MM.1S (cell line): ENCODE measurements at regions not wholly inside any gene's neighbourhood (a gene's known extent, or its start where the extent isn't known, plus 50 kb on each side); places are given as distances from the start of the nearest gene placed in this dataset.
"Not testable (repeated sequence)": the region's sequence is repeated elsewhere in the genome, so short reads cannot be mapped to it uniquely, and the experiment has no call there.

Source experiments
- DNase-seq: peaks from one replicate; pipeline ENCODE4 v3.0.0-alpha.2; 2015
- H2AFZ ChIP-seq: fragments of 300-600 bp; sonication (generic); 2 replicates; pipeline ENCODE4 v1.6.0; 2016; ENCODE audit warnings: antibody characterized with exemption, low read length
- H3F3A ChIP-seq: fragments of 300-600 bp; sonication (generic); 2 replicates; pipeline ENCODE4 v1.6.1; 2016; ENCODE audit warnings: mild to moderate bottlenecking, antibody characterized with exemption, low read length, moderate library complexity, mixed read lengths; ENCODE audit not compliant: insufficient read depth
- H3K27ac ChIP-seq: fragments of 300-600 bp; sonication (generic); 2 replicates; pipeline ENCODE4 v1.5.1; 2016; ENCODE audit warnings: mild to moderate bottlenecking, low read length
- H3K27me3 ChIP-seq: fragments of 300-600 bp; sonication (generic); replicated peaks from 2 replicates; pipeline ENCODE4 v1.6.0; 2016; ENCODE audit warnings: low read length; ENCODE audit not compliant: insufficient read depth
- H3K36me3 ChIP-seq: fragments of 300-600 bp; sonication (generic); replicated peaks from 2 replicates; pipeline ENCODE4 v1.6.1; 2016; ENCODE audit warnings: mild to moderate bottlenecking, low read length, mixed read lengths; ENCODE audit not compliant: insufficient read depth
- H3K4me1 ChIP-seq: fragments of 300-600 bp; sonication (generic); 2 replicates; pipeline ENCODE4 v1.6.1; 2016; ENCODE audit warnings: low read length, mixed read lengths
- H3K4me2 ChIP-seq: fragments of 300-600 bp; sonication (generic); 2 replicates; pipeline ENCODE4 v1.6.0; 2016; ENCODE audit warnings: low read depth, low read length
- H3K4me3 ChIP-seq: fragments of 300-600 bp; sonication (generic); 2 replicates; pipeline ENCODE4 v1.5.1; 2016; ENCODE audit warnings: low read length, mixed read lengths
- H3K79me2 ChIP-seq: fragments of 300-600 bp; sonication (generic); 2 replicates; pipeline ENCODE4 v1.6.1; 2016; ENCODE audit warnings: mixed run types, low read length, mixed read lengths
- H3K9ac ChIP-seq: fragments of 300-600 bp; sonication (generic); 2 replicates; pipeline ENCODE4 v1.6.1; 2016; ENCODE audit warnings: low read length, mixed read lengths
- H3K9me2 ChIP-seq: fragments of 300-600 bp; sonication (generic); replicated peaks from 2 replicates; pipeline ENCODE4 v1.6.1; 2016; ENCODE audit warnings: mild to moderate bottlenecking, low read length, mixed read lengths; ENCODE audit not compliant: insufficient read depth
- H3K9me3 ChIP-seq: fragments of 300-600 bp; sonication (generic); replicated peaks from 2 replicates; pipeline ENCODE4 v1.6.1; 2016; ENCODE audit warnings: mild to moderate bottlenecking, low read length, mixed read lengths; ENCODE audit not compliant: insufficient read depth
- H4K20me1 ChIP-seq: fragments of 300-600 bp; sonication (generic); 2 replicates; pipeline ENCODE4 v1.6.1; 2016; ENCODE audit warnings: mild to moderate bottlenecking, low read length, moderate library complexity, mixed read lengths; ENCODE audit not compliant: insufficient read depth
- EZH2 ChIP-seq: fragments of 300-600 bp; sonication (generic); optimal IDR thresholded peaks from 2 replicates; pipeline ENCODE3; 2017; ENCODE audit warnings: low read depth, mild to moderate bottlenecking, antibody characterized with exemption, low read length, mixed read lengths
- EZH2phosphoT487 ChIP-seq: fragments of 300-600 bp; sonication (generic); IDR thresholded peaks from 2 replicates; pipeline ENCODE4 v1.6.1; 2018; ENCODE audit warnings: antibody characterized with exemption, low read length
- TF ChIP-seq, protein P1 (sequence below): fragments of 300-600 bp; sonication (generic); IDR thresholded peaks from 2 replicates; pipeline ENCODE4 v1.5.1; 2016; ENCODE audit warnings: antibody characterized with exemption, low read length, mixed read lengths

DNA sequence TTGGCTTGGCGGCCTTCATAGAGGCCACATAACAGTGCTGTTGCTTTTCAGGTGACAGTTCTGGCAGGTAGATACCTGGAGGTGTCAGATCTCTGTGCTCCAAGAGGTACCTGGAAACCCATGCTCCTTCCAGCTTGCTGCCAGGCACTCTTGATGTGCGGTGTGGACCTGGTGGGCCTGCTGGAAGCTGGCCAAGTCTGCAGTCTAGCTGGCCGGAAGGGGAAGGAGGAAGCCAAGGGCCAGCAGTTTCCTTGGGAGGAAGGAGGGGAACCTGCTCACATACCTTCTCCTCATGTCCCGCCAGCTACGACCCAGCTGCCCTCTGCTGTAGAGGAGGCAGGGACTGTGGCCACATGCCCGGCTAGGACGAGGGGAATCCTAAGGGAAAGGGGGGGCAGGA, 166.4 kb upstream of the AJAP1 start:
- Histone ChIP-seq H3K36me3 (no peaks in the 10 kb centered on the region), H3K9ac (no peak overlapping the region), H3K4me2 (no peak overlapping the region), H4K20me1 (no peaks in the 10 kb centered on the region), H3K79me2 (no peaks in the 10 kb centered on the region), H3F3A (no peaks in the 10 kb centered on the region), H3K9me3 (no peaks in the 10 kb centered on the region), H3K9me2 (no peaks in the 10 kb centered on the region), H3K27me3 (peaks cover 67% of the 10 kb centered on the region), H2AFZ (no peak overlapping the region), H3K27ac (no peak overlapping the region), H3K4me1 (no peaks in the 10 kb centered on the region), H3K4me3 (no peak overlapping the region)
- TF ChIP-seq EZH2phosphoT487 = no peak
- TF ChIP-seq EZH2 = no peak
- TF ChIP-seq, protein P1, sequence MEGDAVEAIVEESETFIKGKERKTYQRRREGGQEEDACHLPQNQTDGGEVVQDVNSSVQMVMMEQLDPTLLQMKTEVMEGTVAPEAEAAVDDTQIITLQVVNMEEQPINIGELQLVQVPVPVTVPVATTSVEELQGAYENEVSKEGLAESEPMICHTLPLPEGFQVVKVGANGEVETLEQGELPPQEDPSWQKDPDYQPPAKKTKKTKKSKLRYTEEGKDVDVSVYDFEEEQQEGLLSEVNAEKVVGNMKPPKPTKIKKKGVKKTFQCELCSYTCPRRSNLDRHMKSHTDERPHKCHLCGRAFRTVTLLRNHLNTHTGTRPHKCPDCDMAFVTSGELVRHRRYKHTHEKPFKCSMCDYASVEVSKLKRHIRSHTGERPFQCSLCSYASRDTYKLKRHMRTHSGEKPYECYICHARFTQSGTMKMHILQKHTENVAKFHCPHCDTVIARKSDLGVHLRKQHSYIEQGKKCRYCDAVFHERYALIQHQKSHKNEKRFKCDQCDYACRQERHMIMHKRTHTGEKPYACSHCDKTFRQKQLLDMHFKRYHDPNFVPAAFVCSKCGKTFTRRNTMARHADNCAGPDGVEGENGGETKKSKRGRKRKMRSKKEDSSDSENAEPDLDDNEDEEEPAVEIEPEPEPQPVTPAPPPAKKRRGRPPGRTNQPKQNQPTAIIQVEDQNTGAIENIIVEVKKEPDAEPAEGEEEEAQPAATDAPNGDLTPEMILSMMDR = no peak
- no peak for DNase-seq

DNA sequence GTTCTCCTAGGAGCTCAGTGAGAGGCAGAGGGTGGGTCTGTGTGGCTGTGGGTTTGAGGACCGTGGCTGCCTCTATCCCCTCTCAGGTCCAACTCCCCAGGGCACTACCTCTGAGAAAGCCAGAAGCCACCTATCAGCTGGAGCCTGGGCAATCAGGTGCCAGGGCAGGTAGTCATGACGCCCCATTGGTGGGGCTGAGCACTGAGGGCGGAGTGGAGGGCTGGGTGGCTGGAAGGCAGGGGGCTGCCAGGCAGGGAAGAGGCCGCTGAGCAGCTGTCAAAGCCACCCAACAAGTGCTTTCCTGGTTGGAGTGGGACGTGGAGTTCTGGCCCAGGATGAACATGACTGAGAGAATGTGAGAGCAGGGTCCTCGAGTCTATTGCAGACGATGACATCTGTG, 164.9 kb upstream of the AJAP1 start:
- H3K9me2 ChIP-seq = no peaks in the 10 kb centered on the region
- no peak for DNase-seq
- H3K79me2 ChIP-seq = no peaks in the 10 kb centered on the region
- peaks cover 64% of the 10 kb centered on the region for H3K27me3 ChIP-seq
- H3K4me2 ChIP-seq = no peak overlapping the region
- no peaks in the 10 kb centered on the region for H3K4me1 ChIP-seq
- no peaks in the 10 kb centered on the region for H3K9me3 ChIP-seq
- no peak overlapping the region for H3K9ac ChIP-seq
- H3K36me3 ChIP-seq = no peaks in the 10 kb centered on the region
- no peak for TF ChIP-seq EZH2phosphoT487
- TF ChIP-seq EZH2 = no peak
- no peak overlapping the region for H2AFZ ChIP-seq
- no peaks in the 10 kb centered on the region for H3F3A ChIP-seq
- no peak overlapping the region for H3K4me3 ChIP-seq
- no peaks in the 10 kb centered on the region for H4K20me1 ChIP-seq
- H3K27ac ChIP-seq = no peak overlapping the region

DNA sequence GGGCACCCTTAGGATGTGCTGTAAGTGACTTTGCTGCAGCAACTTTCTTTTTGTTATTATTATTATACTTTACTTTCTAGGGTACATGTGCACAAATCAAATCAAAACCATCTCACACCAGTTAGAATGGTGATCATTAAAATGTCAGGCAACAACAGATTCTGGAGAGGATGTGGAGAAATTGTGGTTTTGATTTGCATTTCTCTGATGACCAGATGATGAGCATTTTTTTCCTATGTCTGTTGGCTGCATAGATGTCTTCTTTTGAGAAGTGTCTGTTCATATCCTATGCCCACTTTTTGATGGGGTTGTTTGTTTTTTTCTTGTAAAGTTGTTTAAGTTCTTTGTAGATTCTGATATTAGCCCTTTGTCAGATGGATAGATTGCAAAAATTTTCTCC, 164.4 kb upstream of the AJAP1 start:
- not testable (repeated sequence) for H3K79me2 ChIP-seq, H3K36me3 ChIP-seq, H3K4me3 ChIP-seq, H3K9me2 ChIP-seq, H2AFZ ChIP-seq, H3F3A ChIP-seq, DNase-seq, H3K4me1 ChIP-seq, H3K4me2 ChIP-seq, H3K27ac ChIP-seq, H4K20me1 ChIP-seq, H3K9me3 ChIP-seq, H3K9ac ChIP-seq
- peaks cover 64% of the 10 kb centered on the region for H3K27me3 ChIP-seq

DNA sequence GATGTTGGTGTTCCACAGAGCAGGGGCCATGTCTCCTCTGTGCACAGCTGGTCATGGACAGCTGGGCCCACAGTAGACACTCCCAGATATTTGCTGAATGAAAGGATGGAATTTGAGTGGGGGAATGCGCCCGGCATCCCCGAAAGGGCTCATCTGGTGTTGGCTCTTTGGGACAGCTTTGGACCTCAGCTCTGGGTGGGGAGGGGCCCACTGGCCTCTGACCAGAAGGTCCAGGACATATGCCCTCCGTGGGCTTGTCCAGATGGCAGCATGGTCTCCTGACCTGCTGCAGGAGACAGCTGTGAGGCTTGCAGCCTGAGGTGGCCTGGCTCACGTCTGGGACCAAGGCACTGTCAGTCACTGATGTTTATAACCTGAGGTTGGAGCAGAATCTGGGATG, 160.4 kb upstream of the AJAP1 start:
- Histone ChIP-seq H3K27me3 (peaks cover 75% of the 10 kb centered on the region), H3K9me2 (no peaks in the 10 kb centered on the region), H3K36me3 (no peaks in the 10 kb centered on the region), H3K4me2 (no peak overlapping the region), H3K4me1 (no peaks in the 10 kb centered on the region), H3K27ac (no peak overlapping the region), H3F3A (no peaks in the 10 kb centered on the region), H2AFZ (no peak overlapping the region), H3K4me3 (no peak overlapping the region), H3K9ac (no peak overlapping the region), H3K9me3 (no peaks in the 10 kb centered on the region), H3K79me2 (no peaks in the 10 kb centered on the region), H4K20me1 (no peaks in the 10 kb centered on the region)
- TF ChIP-seq EZH2phosphoT487 (no peak), EZH2 (no peak)
- TF ChIP-seq, protein P1 = no peak
- DNase-seq = no peak
